AG10803 (cell line): ENCODE measurements at regions not wholly inside any gene's neighbourhood (a gene's known extent, or its start where the extent isn't known, plus 50 kb on each side); places are given as distances from the start of the nearest gene placed in this dataset.

Experiments used
- DNase-seq: peaks from one replicate; pipeline ENCODE4 v3.0.0; 2010; ENCODE audit warnings: low read depth
- H3K4me3 ChIP-seq: 2 replicates; pipeline ENCODE4 v1.5.1; 2011; ENCODE audit warnings: mild to moderate bottlenecking, low read length, control low read depth
- TF ChIP-seq, protein P1 (sequence below): conservative IDR thresholded peaks from 2 replicates; pipeline ENCODE4 v1.5.1; 2011; ENCODE audit warnings: mild to moderate bottlenecking, low read length, control low read depth, inconsistent platforms

DNA sequence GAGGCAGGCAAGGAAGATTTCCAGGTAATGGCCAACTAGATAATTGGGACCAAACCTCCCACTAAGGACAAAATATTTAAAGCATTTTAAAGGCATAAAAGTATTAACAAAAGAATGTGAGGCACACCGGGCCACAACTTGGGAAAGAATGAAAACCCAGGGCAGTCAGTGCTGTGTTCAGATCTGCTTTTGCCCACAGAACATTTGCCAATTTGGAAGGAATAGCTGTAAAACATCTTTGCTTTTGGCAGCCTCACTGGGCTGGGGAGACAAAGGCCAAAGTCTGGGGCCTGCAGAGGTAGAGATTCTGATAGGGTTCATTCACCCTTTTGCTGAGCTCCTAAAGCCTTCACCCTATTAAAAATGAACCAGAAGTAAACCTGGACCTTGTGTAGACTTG lies 82.3 kb downstream of the SYNE3 start:
- DNase-seq, result peak; percentile 62
- H3K4me3 ChIP-seq, result no peak overlapping the region
- TF ChIP-seq, protein P1, sequence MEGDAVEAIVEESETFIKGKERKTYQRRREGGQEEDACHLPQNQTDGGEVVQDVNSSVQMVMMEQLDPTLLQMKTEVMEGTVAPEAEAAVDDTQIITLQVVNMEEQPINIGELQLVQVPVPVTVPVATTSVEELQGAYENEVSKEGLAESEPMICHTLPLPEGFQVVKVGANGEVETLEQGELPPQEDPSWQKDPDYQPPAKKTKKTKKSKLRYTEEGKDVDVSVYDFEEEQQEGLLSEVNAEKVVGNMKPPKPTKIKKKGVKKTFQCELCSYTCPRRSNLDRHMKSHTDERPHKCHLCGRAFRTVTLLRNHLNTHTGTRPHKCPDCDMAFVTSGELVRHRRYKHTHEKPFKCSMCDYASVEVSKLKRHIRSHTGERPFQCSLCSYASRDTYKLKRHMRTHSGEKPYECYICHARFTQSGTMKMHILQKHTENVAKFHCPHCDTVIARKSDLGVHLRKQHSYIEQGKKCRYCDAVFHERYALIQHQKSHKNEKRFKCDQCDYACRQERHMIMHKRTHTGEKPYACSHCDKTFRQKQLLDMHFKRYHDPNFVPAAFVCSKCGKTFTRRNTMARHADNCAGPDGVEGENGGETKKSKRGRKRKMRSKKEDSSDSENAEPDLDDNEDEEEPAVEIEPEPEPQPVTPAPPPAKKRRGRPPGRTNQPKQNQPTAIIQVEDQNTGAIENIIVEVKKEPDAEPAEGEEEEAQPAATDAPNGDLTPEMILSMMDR, result no peak

DNA sequence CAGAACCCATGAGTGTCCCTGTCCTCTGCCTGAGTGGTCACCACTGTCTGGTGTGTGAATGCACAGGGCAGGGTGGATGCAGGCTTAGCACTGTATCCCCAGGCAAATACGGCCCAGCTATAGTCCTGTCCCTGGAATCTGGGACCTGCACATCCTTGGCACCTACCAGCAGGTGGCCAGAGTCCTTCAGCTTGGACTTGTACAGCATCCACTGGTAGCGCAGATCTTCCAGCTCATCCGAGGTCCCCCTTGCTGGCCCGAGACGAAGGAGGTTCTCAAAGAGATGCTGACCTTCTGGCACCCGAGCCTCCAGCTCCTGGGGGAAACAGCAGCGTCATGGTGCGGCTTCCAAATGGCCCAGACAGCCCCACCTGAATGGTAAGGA lies 83.4 kb downstream of the SYNE3 start:
- H3K4me3 ChIP-seq, result no peak overlapping the region
- TF ChIP-seq, protein P1, result no peak
- DNase-seq, result no peak

DNA sequence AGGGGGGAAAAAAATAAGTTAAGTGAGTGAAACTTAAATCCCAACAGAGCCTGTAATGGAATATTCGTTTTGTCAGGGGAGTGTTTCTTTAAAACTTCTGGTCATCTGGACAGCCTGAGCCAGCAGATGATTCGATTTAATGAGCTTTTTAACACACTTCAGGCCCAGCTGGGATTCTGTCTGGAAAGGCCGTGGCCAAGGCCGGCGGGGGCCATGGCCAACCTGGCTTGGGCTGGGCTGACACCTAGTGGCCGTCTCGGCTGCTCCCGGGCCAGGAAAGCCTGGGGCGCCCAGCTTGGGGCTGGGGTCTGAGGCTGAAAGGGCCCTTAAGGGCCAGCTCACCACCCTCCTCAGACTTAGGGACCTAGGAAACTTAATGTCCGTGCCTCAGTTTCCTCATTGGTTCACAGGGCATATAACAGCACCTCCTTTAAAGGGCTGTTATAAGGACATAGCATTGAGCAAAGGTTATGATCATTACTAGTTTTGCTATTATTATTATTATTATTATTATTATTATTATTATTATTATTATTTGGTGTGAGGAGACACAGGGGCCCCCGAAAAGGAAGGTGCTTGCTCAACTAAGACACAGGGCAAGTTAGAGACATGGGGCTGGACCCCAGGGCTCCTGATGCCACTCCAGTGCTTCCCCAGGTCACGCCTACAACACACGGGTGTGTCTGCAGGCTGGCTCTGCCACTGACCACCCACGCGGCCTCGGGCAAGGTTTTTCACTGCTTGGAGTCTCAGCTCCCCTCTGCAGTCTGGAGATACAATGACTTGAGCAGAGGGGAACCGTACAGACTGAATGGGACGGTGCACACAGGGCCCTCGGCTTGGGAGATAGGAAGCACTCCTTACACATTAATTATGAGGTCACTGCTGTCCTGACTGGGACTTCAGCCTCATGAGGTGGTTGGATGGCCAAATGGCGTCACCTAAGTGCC lies 84.0 kb downstream of the SYNE3 start:
- TF ChIP-seq, protein P1, result peak; percentile 54
- no peak overlapping the region for H3K4me3 ChIP-seq
- DNase-seq, result peak; percentile 29

DNA sequence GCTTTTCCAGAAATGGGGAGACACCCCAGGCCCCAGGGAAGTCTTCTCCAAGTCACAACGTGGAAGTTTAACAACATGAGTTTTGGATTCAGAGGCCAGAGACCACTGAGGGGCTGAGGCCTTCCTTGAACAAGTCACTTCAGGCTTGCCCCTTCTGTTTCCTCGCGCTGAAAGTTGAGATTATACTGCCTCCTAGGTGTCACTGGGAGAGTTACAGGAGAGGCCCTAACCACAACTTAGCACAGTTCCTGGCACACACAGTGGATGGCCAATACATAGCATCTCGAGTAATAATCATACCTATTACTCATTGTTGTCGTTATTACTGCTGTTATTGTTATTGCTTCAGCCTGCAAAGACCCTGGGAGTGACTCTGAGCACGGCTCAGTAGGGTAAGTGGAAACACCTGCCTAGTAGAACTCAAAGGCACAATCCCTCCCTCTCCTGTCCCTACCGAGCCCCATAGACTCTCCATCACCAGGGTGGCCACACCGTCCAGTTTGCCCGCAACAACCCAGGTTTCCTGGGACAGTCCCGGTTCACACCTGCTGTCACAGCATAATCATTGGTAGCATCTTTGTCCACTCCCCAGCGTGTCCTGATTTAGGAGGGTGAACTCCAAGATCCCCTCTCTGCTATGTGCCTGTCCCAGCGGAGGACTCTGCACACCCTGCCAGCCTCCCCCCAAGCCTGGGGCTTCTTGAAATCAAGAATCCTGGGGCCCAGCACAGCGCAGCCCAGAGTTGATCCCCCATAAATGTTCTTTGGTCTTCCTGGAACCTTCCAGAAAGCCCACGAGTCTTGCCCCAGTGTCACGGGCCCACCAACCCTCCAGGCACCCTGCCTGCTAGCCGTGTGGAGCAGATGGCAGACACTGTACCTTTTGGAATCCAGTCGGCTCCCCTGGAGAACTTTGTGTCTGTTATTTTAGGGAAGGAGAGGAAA lies 85.0 kb downstream of the SYNE3 start:
- TF ChIP-seq, protein P1, result peak; percentile 47
- peak; percentile 12 for DNase-seq
- H3K4me3 ChIP-seq, result no peak overlapping the region

DNA sequence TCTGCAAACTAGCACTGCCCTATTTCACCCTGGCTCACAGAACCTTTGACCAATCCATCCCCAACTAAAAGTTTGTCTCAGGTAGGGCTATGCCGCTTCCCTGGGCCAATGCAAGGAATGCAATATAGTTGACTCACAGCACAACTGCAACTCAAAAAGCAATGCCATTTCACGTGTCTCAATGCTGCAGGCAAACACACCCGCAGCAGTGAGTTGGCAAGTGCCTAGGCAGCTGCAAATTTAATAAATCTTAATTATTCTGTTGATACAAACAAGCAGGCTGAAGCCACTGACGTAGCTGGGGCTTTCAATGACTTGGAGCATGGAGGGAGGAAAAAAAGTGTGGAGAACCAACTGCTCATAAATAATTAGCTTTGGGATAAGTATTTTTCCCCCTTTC lies 87.9 kb downstream of the SYNE3 start:
- no peak for DNase-seq
- H3K4me3 ChIP-seq, result no peak overlapping the region
- TF ChIP-seq, protein P1, result no peak

DNA sequence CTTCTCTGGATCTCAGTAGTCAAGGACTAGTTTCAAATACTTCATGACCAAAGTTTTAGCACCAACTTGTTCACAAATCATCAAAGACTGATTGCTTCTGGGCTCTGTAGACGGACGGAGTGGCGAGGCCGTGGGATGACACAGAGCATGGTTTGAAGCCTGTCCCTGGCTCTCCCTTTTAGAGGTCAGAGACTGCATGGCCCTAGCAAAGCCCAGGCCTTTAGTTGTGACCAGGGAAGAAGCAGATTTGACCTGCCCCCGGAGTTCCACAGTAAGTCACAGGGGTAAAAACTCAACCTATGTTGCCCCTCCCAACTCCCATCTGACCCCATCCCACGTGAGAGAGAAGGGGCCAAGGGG lies 90.4 kb downstream of the SYNE3 start:
- TF ChIP-seq, protein P1, result no peak
- no peak overlapping the region for H3K4me3 ChIP-seq
- DNase-seq, result no peak
